HL-60 (cell line): ENCODE measurements at regions not wholly inside any gene's neighbourhood (a gene's known extent, or its start where the extent isn't known, plus 50 kb on each side); places are given as distances from the start of the nearest gene placed in this dataset.

Experiments used
- POLR2AphosphoS5 ChIP-seq: IDR thresholded peaks from 2 replicates; pipeline ENCODE4 v1.6.1; 2012; ENCODE audit warnings: low read depth
- TF ChIP-seq, protein P1 (sequence below): IDR thresholded peaks from one replicate; pipeline ENCODE4 v1.5.1; 2011; ENCODE audit warnings: low read length, control low read depth, inconsistent platforms; ENCODE audit not compliant: insufficient read depth

DNA sequence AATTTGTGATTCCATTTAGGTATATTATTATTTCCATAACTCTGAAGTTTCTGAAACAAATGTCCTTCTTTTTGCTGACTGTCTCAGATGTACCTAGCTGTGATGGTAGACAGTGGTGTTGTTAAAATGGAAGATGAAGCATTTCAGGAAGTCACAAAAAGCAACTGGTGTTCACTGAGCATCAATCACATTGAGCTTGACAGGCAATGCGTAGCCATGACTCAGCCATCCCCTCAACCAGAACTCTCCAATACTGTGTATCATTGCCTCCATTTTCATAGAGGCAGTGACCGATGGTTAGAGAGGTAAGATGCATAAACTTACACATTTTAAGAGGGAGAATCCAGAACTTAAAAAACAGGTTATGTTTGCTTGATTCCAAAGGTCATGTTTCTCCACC lies 434.0 kb downstream of the INHBA start:
- TF ChIP-seq, protein P1, sequence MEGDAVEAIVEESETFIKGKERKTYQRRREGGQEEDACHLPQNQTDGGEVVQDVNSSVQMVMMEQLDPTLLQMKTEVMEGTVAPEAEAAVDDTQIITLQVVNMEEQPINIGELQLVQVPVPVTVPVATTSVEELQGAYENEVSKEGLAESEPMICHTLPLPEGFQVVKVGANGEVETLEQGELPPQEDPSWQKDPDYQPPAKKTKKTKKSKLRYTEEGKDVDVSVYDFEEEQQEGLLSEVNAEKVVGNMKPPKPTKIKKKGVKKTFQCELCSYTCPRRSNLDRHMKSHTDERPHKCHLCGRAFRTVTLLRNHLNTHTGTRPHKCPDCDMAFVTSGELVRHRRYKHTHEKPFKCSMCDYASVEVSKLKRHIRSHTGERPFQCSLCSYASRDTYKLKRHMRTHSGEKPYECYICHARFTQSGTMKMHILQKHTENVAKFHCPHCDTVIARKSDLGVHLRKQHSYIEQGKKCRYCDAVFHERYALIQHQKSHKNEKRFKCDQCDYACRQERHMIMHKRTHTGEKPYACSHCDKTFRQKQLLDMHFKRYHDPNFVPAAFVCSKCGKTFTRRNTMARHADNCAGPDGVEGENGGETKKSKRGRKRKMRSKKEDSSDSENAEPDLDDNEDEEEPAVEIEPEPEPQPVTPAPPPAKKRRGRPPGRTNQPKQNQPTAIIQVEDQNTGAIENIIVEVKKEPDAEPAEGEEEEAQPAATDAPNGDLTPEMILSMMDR, result no peak
- no peak for TF ChIP-seq POLR2AphosphoS5
